ENCODE measurements at regions not wholly inside any gene's neighbourhood (a gene's known extent, or its start where the extent isn't known, plus 50 kb on each side); places are given as distances from the start of the nearest gene placed in this dataset.

- TF ChIP-seq, protein P1, sequence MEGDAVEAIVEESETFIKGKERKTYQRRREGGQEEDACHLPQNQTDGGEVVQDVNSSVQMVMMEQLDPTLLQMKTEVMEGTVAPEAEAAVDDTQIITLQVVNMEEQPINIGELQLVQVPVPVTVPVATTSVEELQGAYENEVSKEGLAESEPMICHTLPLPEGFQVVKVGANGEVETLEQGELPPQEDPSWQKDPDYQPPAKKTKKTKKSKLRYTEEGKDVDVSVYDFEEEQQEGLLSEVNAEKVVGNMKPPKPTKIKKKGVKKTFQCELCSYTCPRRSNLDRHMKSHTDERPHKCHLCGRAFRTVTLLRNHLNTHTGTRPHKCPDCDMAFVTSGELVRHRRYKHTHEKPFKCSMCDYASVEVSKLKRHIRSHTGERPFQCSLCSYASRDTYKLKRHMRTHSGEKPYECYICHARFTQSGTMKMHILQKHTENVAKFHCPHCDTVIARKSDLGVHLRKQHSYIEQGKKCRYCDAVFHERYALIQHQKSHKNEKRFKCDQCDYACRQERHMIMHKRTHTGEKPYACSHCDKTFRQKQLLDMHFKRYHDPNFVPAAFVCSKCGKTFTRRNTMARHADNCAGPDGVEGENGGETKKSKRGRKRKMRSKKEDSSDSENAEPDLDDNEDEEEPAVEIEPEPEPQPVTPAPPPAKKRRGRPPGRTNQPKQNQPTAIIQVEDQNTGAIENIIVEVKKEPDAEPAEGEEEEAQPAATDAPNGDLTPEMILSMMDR (IDR thresholded peaks at IDR 0.05), result no peak
- TF ChIP-seq ATF2 (CRISPR knock-in tag; IDR thresholded peaks at IDR 0.05; ENCODE audit: borderline replicate concordance, low read depth), result no peak
- TF ChIP-seq NR2C2 (CRISPR knock-in tag; IDR thresholded peaks at IDR 0.05), result no peak
- no peak for TF ChIP-seq MLX (CRISPR knock-in tag; IDR thresholded peaks at IDR 0.05)
These were observed 437.6 kb downstream of the ZNF804A start for GRCh38 chr2:185035906-185036305.
